ENCODE measurements at regions not wholly inside any gene's neighbourhood (a gene's known extent, or its start where the extent isn't known, plus 50 kb on each side); places are given as distances from the start of the nearest gene placed in this dataset.
A peak's percentile ranks its signal among the peaks of the same experiment; 100 is the strongest.

GRCh38 chr3:130825762-130826299, 68.1 kb upstream of the ATP2C1 start:
- TF ChIP-seq ZNF436 (CRISPR knock-in tag; IDR thresholded peaks at IDR 0.05) = no peak
- no peak for TF ChIP-seq SMARCA4 (IDR thresholded peaks at IDR 0.05)
- no peak for TF ChIP-seq CBFA2T2 (conservative IDR thresholded peaks at IDR 0.05)
- TF ChIP-seq ZNF551 (CRISPR knock-in tag; IDR thresholded peaks at IDR 0.05) = no peak
- TF ChIP-seq PURB (CRISPR knock-in tag; IDR thresholded peaks at IDR 0.05; ENCODE audit: low read depth) = no peak
- in situ Hi-C loops (cut with MboI) = no loop called here
- Histone ChIP-seq H4K20me1 (replicated peaks; ENCODE audit: control insufficient read depth, insufficient read depth, low read length) (no peaks in the 10 kb centered on the region), H3K4me1 (replicated peaks in 1 of 2; ENCODE audit: control insufficient read depth in 2 of 2, insufficient read depth in 2 of 2, low read length in 2 of 2) (peaks cover 0 to 5% of the 10 kb centered on the region in 2 experiments; a peak in 3 of 5 replicates), H3K36me3 (ENCODE audit: control insufficient read depth, insufficient read depth, low read length) (no peaks in the 10 kb centered on the region), H3K9me3 (replicated peaks; ENCODE audit: control insufficient read depth, insufficient read depth, low read depth, low read length) (no peaks in the 10 kb centered on the region), H3K4me3 (no peak overlapping the region), H3K9ac (ENCODE audit: insufficient read depth in 1 of 2, low read depth in 2 of 2, low read length in 2 of 2) (no peak overlapping the region), H2AFZ (ENCODE audit: low read depth, low read length) (no peak overlapping the region), H3K27me3 (ENCODE audit: control insufficient read depth in 2 of 2, insufficient read depth in 2 of 2, low read length in 2 of 2) (no peaks in the 10 kb centered on the region), H3K79me2 (ENCODE audit: control insufficient read depth, insufficient read depth, low read length) (no peaks in the 10 kb centered on the region), H3K27ac (ENCODE audit: extremely low read depth, low read depth, low read length) (no peak overlapping the region), H3K9me1 (ENCODE audit: control insufficient read depth, insufficient read depth, low read length) (no peaks in the 10 kb centered on the region), H3K4me2 (ENCODE audit: insufficient read depth, low read length) (no peak overlapping the region)
- CTCF ChIA-PET (ENCODE audit: low intra/inter-chr PET ratio) = no interaction called here
- ATAC-seq (no peak), DNase-seq (ENCODE audit: extremely low read depth in 1 of 4, low spot score in 3 of 4) (no peak), FAIRE-seq (no peak)
- no TSS peak for BruUV-seq (replicated peaks)
- intact Hi-C loops (cut with micrococcal nuclease) = no loop called here
- 41% methylated on average over 2 of the region's 2 CpGs for WGBS (ENCODE audit: insufficient coverage, low coverage, missing lambda C conversion rate)
- POLR2A ChIA-PET = interaction anchor here (0.7 kb wide), 1 partner anchor 12 kb away, joined by 4 read pairs; no protein-coding TSS in a partner anchor

DNA sequence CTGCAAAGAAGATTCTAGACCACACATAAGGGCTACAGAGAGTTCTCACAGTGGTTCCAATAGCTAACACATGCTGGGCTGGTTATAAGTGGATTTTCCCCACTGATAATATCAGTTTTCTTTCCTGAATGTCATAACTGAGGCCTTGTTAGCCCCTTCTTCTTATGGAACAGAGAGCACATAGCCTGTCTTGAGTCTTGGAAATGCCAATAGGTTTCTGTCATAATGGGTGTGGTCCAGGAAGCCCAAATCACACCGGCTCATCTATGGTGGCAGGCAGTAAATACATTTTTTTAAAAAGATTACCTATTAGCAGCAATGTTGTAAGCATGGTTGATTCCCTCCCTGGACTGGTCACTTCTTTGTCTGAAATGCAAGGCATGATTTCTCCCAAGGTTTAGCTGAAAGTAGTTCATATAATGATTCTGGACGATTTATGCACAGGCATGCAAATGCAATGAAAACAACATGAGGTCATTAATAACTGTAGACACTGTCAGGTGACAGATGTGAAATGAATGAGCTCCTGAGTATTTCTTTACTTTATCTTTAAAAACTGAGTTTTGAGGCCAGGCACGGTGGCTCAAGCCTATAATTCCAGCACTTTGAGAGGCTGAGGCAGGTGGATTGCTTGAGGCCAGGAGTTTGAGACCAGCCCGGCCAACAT, 67.2 kb upstream of the ATP2C1 start:
- ChIA-PET POLR2A (no interaction called here), CTCF (ENCODE audit: low intra/inter-chr PET ratio) (no interaction called here)
- ATAC-seq = peak; percentile 49
- Histone ChIP-seq H3K4me1 (replicated peaks in 1 of 2; ENCODE audit: control insufficient read depth in 2 of 2, insufficient read depth in 2 of 2, low read length in 2 of 2) (peaks cover 0 to 8% of the 10 kb centered on the region in 2 experiments; a peak in 3 of 5 replicates), H3K36me3 (ENCODE audit: control insufficient read depth, insufficient read depth, low read length) (no peaks in the 10 kb centered on the region), H3K4me3 (no peak overlapping the region), H3K4me2 (ENCODE audit: insufficient read depth, low read length) (no peak overlapping the region), H3K27ac (ENCODE audit: extremely low read depth, low read depth, low read length) (no peak overlapping the region), H3K79me2 (ENCODE audit: control insufficient read depth, insufficient read depth, low read length) (no peaks in the 10 kb centered on the region), H2AFZ (ENCODE audit: low read depth, low read length) (0 out of 2 replicates have a peak overlapping the region, but pooled peaks have one; percentile 2), H3K9ac (ENCODE audit: insufficient read depth in 1 of 2, low read depth in 2 of 2, low read length in 2 of 2) (no peak overlapping the region), H3K9me1 (ENCODE audit: control insufficient read depth, insufficient read depth, low read length) (no peaks in the 10 kb centered on the region), H3K27me3 (ENCODE audit: control insufficient read depth in 2 of 2, insufficient read depth in 2 of 2, low read length in 2 of 2) (no peaks in the 10 kb centered on the region), H3K9me3 (replicated peaks; ENCODE audit: control insufficient read depth, insufficient read depth, low read depth, low read length) (no peaks in the 10 kb centered on the region), H4K20me1 (replicated peaks; ENCODE audit: control insufficient read depth, insufficient read depth, low read length) (no peaks in the 10 kb centered on the region)
- no peak for FAIRE-seq
- DNase-seq (ENCODE audit: extremely low read depth in 1 of 4, low spot score in 3 of 4) = peak in 1 of 4 experiments; percentile 9
- intact Hi-C loops (cut with micrococcal nuclease) (no loop called here), in situ Hi-C loops (cut with MboI) (no loop called here)
- WGBS (ENCODE audit: insufficient coverage, low coverage, missing lambda C conversion rate) = 41% methylated on average over 3 of the region's 4 CpGs
- no TSS peak for BruUV-seq (replicated peaks)
- TF ChIP-seq PBX2 (CRISPR knock-in tag; IDR thresholded peaks at IDR 0.05; ENCODE audit: low read depth) (no peak), PBX2 (tag; conservative IDR thresholded peaks at IDR 0.05; ENCODE audit: low read depth) (0 out of 2 replicates have a peak, but pooled peaks have one; percentile 31), ATF3 (IDR thresholded peaks at IDR 0.05) (peak; percentile 34; the same call in 1 of the 2 replicates), ATF3 (CRISPR knock-in tag; conservative IDR thresholded peaks at IDR 0.05) (no peak), SMARCA4 (IDR thresholded peaks at IDR 0.05) (no peak), RNF2 (IDR thresholded peaks at IDR 0.05) (no peak), HEY1 (CRISPR knock-in tag; IDR thresholded peaks at IDR 0.05; ENCODE audit: borderline replicate concordance) (no peak), KDM4B (IDR thresholded peaks at IDR 0.05; ENCODE audit: borderline replicate concordance in 2 of 2, low read depth in 1 of 2) (no peak)
